SK-N-SH (cell line): ENCODE measurements at regions not wholly inside any gene's neighbourhood (a gene's known extent, or its start where the extent isn't known, plus 50 kb on each side); places are given as distances from the start of the nearest gene placed in this dataset.

Source experiments
- CTCF ChIA-PET: fragments of 300-600, 350-600 bp; formaldehyde crosslinking; extraction: SDS; loops from one replicate; lab custom pipeline; 2021; lab: Yijun Ruan, JAX
- POLR2A ChIA-PET: fragments of 350-600 bp; sonication (Branson Sonifier 250); formaldehyde crosslinking; extraction: SDS; loops from one replicate; lab custom pipeline; 2020; ENCODE audit warnings: antibody characterized with exemption, inconsistent platforms; lab: Yijun Ruan, JAX
- DNase-seq: peaks from one replicate; pipeline ENCODE4 v3.0.0; 2012
- H2AFZ ChIP-seq: fragments of 200-600 bp; sonication (generic); 2 replicates; pipeline ENCODE4 v1.8.1; 2016; ENCODE audit warnings: antibody characterized with exemption, mild to moderate bottlenecking, low read depth
- H3F3A ChIP-seq: fragments of 200-600 bp; sonication (generic); replicated peaks from 2 replicates; pipeline ENCODE3; 2016; ENCODE audit warnings: antibody characterized with exemption, mild to moderate bottlenecking; ENCODE audit not compliant: insufficient read depth
- H3K27ac ChIP-seq, 2 experiments: fragments of 200-500 bp in 1 of 2; fragments of 200-600 bp in 1 of 2; sonication (Bioruptor generic) in 1 of 2; sonication (generic), shearing (Covaris generic) in 1 of 2; 2 replicates each; pipeline versions ENCODE4 v1.5.1 to v1.6.1; 2014 to 2016; ENCODE audit warnings: low read depth in 2 of 2, inconsistent platforms in 1 of 2, low read length in 1 of 2, mild to moderate bottlenecking in 1 of 2, mixed read lengths in 1 of 2
- H3K27me3 ChIP-seq: fragments of 200-600 bp; sonication (generic), shearing (Covaris generic); 2 replicates; pipeline ENCODE4 v1.6.1; 2016; ENCODE audit warnings: mixed run types; ENCODE audit not compliant: insufficient read depth
- H3K36me3 ChIP-seq, 2 experiments: fragments of 200-500 bp in 1 of 2; fragments of 200-600 bp in 1 of 2; sonication (Bioruptor generic) in 1 of 2; sonication (generic) in 1 of 2; replicated peaks in 1 of 2; 2 replicates each; pipeline versions ENCODE3 to v1.5.1; 2014 to 2016; ENCODE audit warnings: low read length in 1 of 2, mild to moderate bottlenecking in 1 of 2; ENCODE audit not compliant: insufficient read depth in 2 of 2, control insufficient read depth in 1 of 2
- H3K4me1 ChIP-seq, 2 experiments: fragments of 200-500 bp in 1 of 2; fragments of 200-600 bp in 1 of 2; sonication (Bioruptor generic) in 1 of 2; sonication (generic), shearing (Covaris generic) in 1 of 2; 2 replicates each; pipeline versions ENCODE4 v1.5.1 to v1.6.1; 2014 to 2016; ENCODE audit warnings: low read depth in 1 of 2, low read length in 1 of 2, mixed run types in 1 of 2; ENCODE audit not compliant: insufficient read depth in 2 of 2, control insufficient read depth in 1 of 2
- H3K4me2 ChIP-seq: fragments of 200-600 bp; sonication (generic), shearing (Covaris generic); 2 replicates; pipeline ENCODE4 v1.6.1; 2017; ENCODE audit warnings: mixed run types
- H3K4me3 ChIP-seq, 2 experiments: fragments of 200-500 bp in 1 of 2; fragments of 200-600 bp in 1 of 2; sonication (Bioruptor generic) in 1 of 2; sonication (generic), shearing (Covaris generic) in 1 of 2; 2 replicates each; pipeline versions ENCODE4 v1.5.1 to v1.8.1; 2014 to 2016; ENCODE audit warnings: low read depth in 2 of 2, inconsistent platforms in 1 of 2, low read length in 1 of 2, mild to moderate bottlenecking in 1 of 2, mixed read lengths in 1 of 2, moderate library complexity in 1 of 2
- H3K79me2 ChIP-seq: fragments of 200-600 bp; sonication (generic); 2 replicates; pipeline ENCODE4 v1.8.1; 2017; ENCODE audit warnings: mild to moderate bottlenecking; ENCODE audit not compliant: insufficient read depth
- H3K9ac ChIP-seq: fragments of 200-600 bp; sonication (generic); 2 replicates; pipeline ENCODE4 v1.6.1; 2017; ENCODE audit warnings: mixed run types
- H3K9me2 ChIP-seq: fragments of 200-600 bp; sonication (generic); 2 replicates; pipeline ENCODE4 v1.6.1; 2017; ENCODE audit warnings: mixed run types
- H3K9me3 ChIP-seq: fragments of 200-600 bp; sonication (generic); 2 replicates; pipeline ENCODE4 v1.6.1; 2017; ENCODE audit warnings: mixed run types, mild to moderate bottlenecking, moderate library complexity
- H4K20me1 ChIP-seq: fragments of 200-600 bp; sonication (generic); 2 replicates; pipeline ENCODE4 v1.6.1; 2017; ENCODE audit warnings: mild to moderate bottlenecking, mixed run types; ENCODE audit not compliant: insufficient read depth
- ELF1 ChIP-seq: IDR thresholded peaks from 2 replicates; pipeline ENCODE4 v1.4.0; 2012
- EZH2phosphoT487 ChIP-seq: fragments of 200-600 bp; sonication (generic); IDR thresholded peaks from 2 replicates; pipeline ENCODE4 v1.6.1; 2017; ENCODE audit warnings: low read depth, mixed run types, mild to moderate bottlenecking, antibody characterized with exemption, moderate library complexity, borderline replicate concordance
- FOXJ3 ChIP-seq: sonication (generic); formaldehyde crosslinking; IDR thresholded peaks from 2 replicates; pipeline ENCODE4 v1.5.1; 2020; ENCODE audit warnings: mild to moderate bottlenecking, missing genetic modification reagents
- FOXM1 ChIP-seq: IDR thresholded peaks from 2 replicates; pipeline ENCODE4 v1.4.0; 2012; ENCODE audit warnings: low read depth, mild to moderate bottlenecking
- GABPA ChIP-seq: IDR thresholded peaks from 2 replicates; pipeline ENCODE4 v1.4.0; 2012; ENCODE audit warnings: low read depth, mild to moderate bottlenecking
- GATA2 ChIP-seq: sonication (generic); formaldehyde crosslinking; IDR thresholded peaks from 2 replicates; pipeline ENCODE4 v1.5.0; 2020; ENCODE audit warnings: mild to moderate bottlenecking, missing genetic modification reagents
- MEF2A ChIP-seq: IDR thresholded peaks from 2 replicates; pipeline ENCODE4 v1.4.0; 2012; ENCODE audit warnings: low read depth, borderline replicate concordance
- NFIC ChIP-seq: IDR thresholded peaks from 2 replicates; pipeline ENCODE4 v1.4.0; 2012; ENCODE audit warnings: borderline replicate concordance
- RAD21 ChIP-seq: IDR thresholded peaks from 2 replicates; pipeline ENCODE4 v1.6.1; 2012; ENCODE audit warnings: mild to moderate bottlenecking, low read length
- TCF12 ChIP-seq: IDR thresholded peaks from 2 replicates; pipeline ENCODE4 v1.4.0; 2012
- YY1 ChIP-seq: IDR thresholded peaks from 2 replicates; pipeline ENCODE4 v1.4.0; 2012; ENCODE audit warnings: low read depth, mild to moderate bottlenecking
- WGBS: methylation state at CpG from one replicate; pipeline ENCODE4 v1.1.6; 2017; ENCODE audit warnings: low lambda C conversion rate; 5-methylcytosine and 5-hydroxymethylcytosine counted together
- TF ChIP-seq, protein P1 (sequence below): IDR thresholded peaks from 2 replicates; pipeline ENCODE4 v1.4.0; 2012; ENCODE audit warnings: low read depth
- TF ChIP-seq, protein P2 (sequence below): fragments of 200-600 bp; sonication (generic); IDR thresholded peaks from 2 replicates; pipeline ENCODE4 v1.6.1; 2017; ENCODE audit warnings: antibody characterized with exemption, mild to moderate bottlenecking, moderate library complexity
- TF ChIP-seq, protein P3 (sequence below): IDR thresholded peaks from 2 replicates; pipeline ENCODE4 v1.6.1; 2012; ENCODE audit warnings: mild to moderate bottlenecking, low read depth, low read length, moderate library complexity
- TF ChIP-seq, protein P4 (sequence below): IDR thresholded peaks from 2 replicates; pipeline ENCODE4; 2012
- TF ChIP-seq, protein P5 (sequence below): IDR thresholded peaks from 2 replicates; pipeline ENCODE4 v1.4.0; 2012; ENCODE audit warnings: low read depth, borderline replicate concordance
- TF ChIP-seq, protein P6 (sequence below): fragments of 150-350 bp; IDR thresholded peaks from 2 replicates; pipeline ENCODE4 v1.6.1; 2016; ENCODE audit warnings: mild to moderate bottlenecking, low read depth, low read length

DNA sequence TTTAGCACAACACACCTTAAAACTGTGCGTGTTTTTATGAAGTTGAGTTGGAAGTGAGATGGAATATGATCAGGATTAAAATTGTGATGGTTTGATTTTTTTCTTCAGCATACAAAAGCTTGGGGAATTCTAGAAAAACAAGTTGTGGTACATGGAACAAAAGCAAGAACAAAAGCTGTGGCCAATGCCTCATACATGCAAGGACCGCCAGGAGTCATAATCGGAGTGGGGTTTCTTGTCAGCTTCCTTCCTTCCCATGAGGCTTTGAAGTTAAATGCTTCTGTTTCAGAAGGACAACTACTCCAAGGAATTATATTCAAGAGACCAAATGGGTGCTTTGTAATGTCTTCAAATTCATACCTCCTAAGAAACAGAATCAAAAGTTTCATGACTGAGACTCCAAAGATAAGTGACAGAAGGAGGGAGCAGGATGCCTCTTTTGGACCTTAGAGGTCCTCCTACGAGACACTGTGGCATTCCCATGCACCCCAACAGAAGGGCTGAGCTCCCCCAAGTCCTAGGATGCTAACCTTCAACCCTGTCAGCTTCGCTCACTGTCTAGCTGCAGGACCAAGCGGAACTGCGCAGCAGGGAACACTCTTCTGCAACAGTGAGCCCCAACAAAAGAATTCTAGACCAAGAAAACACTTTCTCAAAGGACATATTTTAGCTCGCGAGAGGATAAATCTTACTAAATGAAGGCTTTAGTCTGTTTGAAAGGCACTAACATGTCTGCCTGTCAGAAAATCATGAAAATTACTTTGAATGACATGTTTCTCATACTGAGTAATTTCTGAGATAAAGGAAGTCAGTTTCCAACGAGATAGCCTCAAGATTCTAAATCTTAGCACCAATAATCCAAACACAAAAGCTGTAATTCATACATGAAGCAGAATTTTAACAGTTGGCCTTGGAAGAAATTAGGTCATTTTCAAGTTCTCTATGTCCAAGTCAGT lies 108.5 kb upstream of the NHSL1 start:
- Histone ChIP-seq H3F3A (no peaks in the 10 kb centered on the region), H3K4me1 (no peaks in the 10 kb centered on the region), H3K36me3 (no peaks in the 10 kb centered on the region), H3K9me3 (no peaks in the 10 kb centered on the region), H4K20me1 (no peaks in the 10 kb centered on the region), H3K4me3 (no peak overlapping the region), H2AFZ (no peak overlapping the region), H3K79me2 (no peaks in the 10 kb centered on the region), H3K9me2 (no peaks in the 10 kb centered on the region), H3K9ac (no peak overlapping the region), H3K4me2 (no peak overlapping the region), H3K27ac (no peak overlapping the region), H3K27me3 (peaks cover 28% of the 10 kb centered on the region; the same call in 1 of the 2 replicates)
- ChIA-PET POLR2A (no interaction called here), CTCF (interaction anchor here (1.1 kb wide), 1 partner anchor 14 kb away, joined by 3 read pairs; no protein-coding TSS in a partner anchor)
- WGBS, result 17% methylated on average over 10 of the region's 10 CpGs
- no peak for DNase-seq
- TF ChIP-seq MEF2A, result no peak
- no peak for TF ChIP-seq FOXJ3 (CRISPR knock-in tag)
- no peak for TF ChIP-seq FOXM1
- TF ChIP-seq TCF12, result no peak
- no peak for TF ChIP-seq YY1
- no peak for TF ChIP-seq EZH2phosphoT487
- TF ChIP-seq GATA2 (CRISPR knock-in tag), result no peak
- no peak for TF ChIP-seq ELF1
- no peak for TF ChIP-seq NFIC
- TF ChIP-seq, protein P1, sequence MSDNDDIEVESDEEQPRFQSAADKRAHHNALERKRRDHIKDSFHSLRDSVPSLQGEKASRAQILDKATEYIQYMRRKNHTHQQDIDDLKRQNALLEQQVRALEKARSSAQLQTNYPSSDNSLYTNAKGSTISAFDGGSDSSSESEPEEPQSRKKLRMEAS, result no peak
- no peak for TF ChIP-seq RAD21

DNA sequence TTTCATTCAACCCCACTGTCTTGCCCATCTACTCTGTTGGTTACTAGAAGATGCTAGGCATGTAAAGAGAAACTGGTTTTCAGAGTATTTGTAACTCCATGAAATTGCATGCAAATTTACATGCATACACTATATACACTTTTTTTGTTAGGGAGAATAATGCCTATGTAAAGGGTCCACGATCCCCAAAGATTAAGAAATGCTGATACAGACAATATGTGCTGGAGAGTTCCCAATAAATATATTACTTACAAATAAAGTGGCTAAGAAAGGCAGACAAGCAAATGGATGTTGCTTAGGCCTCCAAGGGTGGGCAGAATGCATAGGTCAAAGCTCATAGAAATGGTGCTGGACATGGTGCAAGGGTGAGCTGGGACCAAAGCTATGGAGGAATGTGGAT lies 109.6 kb upstream of the NHSL1 start:
- Histone ChIP-seq H3F3A (no peaks in the 10 kb centered on the region), H3K9ac (no peak overlapping the region), H3K27ac (no peak overlapping the region), H3K9me3 (no peaks in the 10 kb centered on the region), H4K20me1 (no peaks in the 10 kb centered on the region), H3K9me2 (no peaks in the 10 kb centered on the region), H3K4me1 (no peaks in the 10 kb centered on the region), H3K27me3 (peaks cover 28% of the 10 kb centered on the region; the same call in 1 of the 2 replicates), H3K4me3 (no peak overlapping the region), H3K36me3 (no peaks in the 10 kb centered on the region), H3K4me2 (no peak overlapping the region), H3K79me2 (no peaks in the 10 kb centered on the region), H2AFZ (no peak overlapping the region)
- POLR2A ChIA-PET, result no interaction called here
- no peak for DNase-seq
- 13% methylated on average over 1 of the region's 1 CpG for WGBS
- CTCF ChIA-PET, result interaction anchor here (1.1 kb wide), 1 partner anchor 13 kb away, joined by 3 read pairs; no protein-coding TSS in a partner anchor
- TF ChIP-seq, protein P2, sequence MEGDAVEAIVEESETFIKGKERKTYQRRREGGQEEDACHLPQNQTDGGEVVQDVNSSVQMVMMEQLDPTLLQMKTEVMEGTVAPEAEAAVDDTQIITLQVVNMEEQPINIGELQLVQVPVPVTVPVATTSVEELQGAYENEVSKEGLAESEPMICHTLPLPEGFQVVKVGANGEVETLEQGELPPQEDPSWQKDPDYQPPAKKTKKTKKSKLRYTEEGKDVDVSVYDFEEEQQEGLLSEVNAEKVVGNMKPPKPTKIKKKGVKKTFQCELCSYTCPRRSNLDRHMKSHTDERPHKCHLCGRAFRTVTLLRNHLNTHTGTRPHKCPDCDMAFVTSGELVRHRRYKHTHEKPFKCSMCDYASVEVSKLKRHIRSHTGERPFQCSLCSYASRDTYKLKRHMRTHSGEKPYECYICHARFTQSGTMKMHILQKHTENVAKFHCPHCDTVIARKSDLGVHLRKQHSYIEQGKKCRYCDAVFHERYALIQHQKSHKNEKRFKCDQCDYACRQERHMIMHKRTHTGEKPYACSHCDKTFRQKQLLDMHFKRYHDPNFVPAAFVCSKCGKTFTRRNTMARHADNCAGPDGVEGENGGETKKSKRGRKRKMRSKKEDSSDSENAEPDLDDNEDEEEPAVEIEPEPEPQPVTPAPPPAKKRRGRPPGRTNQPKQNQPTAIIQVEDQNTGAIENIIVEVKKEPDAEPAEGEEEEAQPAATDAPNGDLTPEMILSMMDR, result no peak
- TF ChIP-seq, protein P3, sequence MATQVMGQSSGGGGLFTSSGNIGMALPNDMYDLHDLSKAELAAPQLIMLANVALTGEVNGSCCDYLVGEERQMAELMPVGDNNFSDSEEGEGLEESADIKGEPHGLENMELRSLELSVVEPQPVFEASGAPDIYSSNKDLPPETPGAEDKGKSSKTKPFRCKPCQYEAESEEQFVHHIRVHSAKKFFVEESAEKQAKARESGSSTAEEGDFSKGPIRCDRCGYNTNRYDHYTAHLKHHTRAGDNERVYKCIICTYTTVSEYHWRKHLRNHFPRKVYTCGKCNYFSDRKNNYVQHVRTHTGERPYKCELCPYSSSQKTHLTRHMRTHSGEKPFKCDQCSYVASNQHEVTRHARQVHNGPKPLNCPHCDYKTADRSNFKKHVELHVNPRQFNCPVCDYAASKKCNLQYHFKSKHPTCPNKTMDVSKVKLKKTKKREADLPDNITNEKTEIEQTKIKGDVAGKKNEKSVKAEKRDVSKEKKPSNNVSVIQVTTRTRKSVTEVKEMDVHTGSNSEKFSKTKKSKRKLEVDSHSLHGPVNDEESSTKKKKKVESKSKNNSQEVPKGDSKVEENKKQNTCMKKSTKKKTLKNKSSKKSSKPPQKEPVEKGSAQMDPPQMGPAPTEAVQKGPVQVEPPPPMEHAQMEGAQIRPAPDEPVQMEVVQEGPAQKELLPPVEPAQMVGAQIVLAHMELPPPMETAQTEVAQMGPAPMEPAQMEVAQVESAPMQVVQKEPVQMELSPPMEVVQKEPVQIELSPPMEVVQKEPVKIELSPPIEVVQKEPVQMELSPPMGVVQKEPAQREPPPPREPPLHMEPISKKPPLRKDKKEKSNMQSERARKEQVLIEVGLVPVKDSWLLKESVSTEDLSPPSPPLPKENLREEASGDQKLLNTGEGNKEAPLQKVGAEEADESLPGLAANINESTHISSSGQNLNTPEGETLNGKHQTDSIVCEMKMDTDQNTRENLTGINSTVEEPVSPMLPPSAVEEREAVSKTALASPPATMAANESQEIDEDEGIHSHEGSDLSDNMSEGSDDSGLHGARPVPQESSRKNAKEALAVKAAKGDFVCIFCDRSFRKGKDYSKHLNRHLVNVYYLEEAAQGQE, result no peak
- TF ChIP-seq GABPA, result no peak
- TF ChIP-seq, protein P4, sequence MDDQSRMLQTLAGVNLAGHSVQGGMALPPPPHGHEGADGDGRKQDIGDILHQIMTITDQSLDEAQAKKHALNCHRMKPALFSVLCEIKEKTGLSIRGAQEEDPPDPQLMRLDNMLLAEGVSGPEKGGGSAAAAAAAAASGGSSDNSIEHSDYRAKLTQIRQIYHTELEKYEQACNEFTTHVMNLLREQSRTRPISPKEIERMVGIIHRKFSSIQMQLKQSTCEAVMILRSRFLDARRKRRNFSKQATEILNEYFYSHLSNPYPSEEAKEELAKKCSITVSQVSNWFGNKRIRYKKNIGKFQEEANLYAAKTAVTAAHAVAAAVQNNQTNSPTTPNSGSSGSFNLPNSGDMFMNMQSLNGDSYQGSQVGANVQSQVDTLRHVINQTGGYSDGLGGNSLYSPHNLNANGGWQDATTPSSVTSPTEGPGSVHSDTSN, result no peak
- TF ChIP-seq, protein P5, sequence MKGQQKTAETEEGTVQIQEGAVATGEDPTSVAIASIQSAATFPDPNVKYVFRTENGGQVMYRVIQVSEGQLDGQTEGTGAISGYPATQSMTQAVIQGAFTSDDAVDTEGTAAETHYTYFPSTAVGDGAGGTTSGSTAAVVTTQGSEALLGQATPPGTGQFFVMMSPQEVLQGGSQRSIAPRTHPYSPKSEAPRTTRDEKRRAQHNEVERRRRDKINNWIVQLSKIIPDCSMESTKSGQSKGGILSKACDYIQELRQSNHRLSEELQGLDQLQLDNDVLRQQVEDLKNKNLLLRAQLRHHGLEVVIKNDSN, result no peak
- TF ChIP-seq, protein P1, result no peak
- TF ChIP-seq RAD21, result no peak
- no peak for TF ChIP-seq FOXM1
- TF ChIP-seq, protein P6, sequence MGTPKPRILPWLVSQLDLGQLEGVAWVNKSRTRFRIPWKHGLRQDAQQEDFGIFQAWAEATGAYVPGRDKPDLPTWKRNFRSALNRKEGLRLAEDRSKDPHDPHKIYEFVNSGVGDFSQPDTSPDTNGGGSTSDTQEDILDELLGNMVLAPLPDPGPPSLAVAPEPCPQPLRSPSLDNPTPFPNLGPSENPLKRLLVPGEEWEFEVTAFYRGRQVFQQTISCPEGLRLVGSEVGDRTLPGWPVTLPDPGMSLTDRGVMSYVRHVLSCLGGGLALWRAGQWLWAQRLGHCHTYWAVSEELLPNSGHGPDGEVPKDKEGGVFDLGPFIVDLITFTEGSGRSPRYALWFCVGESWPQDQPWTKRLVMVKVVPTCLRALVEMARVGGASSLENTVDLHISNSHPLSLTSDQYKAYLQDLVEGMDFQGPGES, result no peak
- TF ChIP-seq ELF1, result no peak
- no peak for TF ChIP-seq TCF12
